ENCODE measurements at regions not wholly inside any gene's neighbourhood (a gene's known extent, or its start where the extent isn't known, plus 50 kb on each side); places are given as distances from the start of the nearest gene placed in this dataset.

DNA sequence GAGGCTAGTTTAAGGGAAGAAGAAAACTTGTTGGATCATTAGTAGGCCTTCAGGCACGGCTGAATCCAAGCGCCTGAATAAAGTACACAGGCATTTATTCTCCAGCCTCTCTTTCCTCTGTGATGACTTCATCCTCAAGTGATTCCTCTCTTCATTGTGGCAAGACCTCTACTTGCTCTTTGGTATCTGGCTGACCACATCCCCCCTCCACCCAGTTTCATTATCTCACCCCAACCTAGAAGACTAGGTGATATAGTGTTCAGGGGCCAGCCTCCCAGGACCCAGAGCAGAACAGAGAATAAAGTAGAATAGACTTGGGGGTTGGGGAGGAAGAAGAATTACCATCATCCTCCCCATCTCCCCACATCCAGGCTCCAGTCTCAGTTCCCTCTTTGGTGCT, 189.3 kb downstream of the MIAT start:
- Histone ChIP-seq H3K27ac (no peak overlapping the region), H3K36me3 (no peaks in the 10 kb centered on the region), H3K4me1 (ENCODE audit: insufficient read depth) (no peaks in the 10 kb centered on the region), H3K4me3 (no peak overlapping the region), H3K27me3 (no peaks in the 10 kb centered on the region), H3K9me3 (no peaks in the 10 kb centered on the region)
- TF ChIP-seq, protein P1, sequence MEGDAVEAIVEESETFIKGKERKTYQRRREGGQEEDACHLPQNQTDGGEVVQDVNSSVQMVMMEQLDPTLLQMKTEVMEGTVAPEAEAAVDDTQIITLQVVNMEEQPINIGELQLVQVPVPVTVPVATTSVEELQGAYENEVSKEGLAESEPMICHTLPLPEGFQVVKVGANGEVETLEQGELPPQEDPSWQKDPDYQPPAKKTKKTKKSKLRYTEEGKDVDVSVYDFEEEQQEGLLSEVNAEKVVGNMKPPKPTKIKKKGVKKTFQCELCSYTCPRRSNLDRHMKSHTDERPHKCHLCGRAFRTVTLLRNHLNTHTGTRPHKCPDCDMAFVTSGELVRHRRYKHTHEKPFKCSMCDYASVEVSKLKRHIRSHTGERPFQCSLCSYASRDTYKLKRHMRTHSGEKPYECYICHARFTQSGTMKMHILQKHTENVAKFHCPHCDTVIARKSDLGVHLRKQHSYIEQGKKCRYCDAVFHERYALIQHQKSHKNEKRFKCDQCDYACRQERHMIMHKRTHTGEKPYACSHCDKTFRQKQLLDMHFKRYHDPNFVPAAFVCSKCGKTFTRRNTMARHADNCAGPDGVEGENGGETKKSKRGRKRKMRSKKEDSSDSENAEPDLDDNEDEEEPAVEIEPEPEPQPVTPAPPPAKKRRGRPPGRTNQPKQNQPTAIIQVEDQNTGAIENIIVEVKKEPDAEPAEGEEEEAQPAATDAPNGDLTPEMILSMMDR (IDR thresholded peaks at IDR 0.05): no peak
- TF ChIP-seq POLR2A (IDR thresholded peaks at IDR 0.05): no peak
- no peak for TF ChIP-seq EP300 (IDR thresholded peaks at IDR 0.05)
- no peak for DNase-seq
- intact Hi-C loops (cut with DNase I): no loop called here
- 89 to 92% (median 91%) methylated on average over 2 of the region's 2 CpGs for WGBS, 3 donors

DNA sequence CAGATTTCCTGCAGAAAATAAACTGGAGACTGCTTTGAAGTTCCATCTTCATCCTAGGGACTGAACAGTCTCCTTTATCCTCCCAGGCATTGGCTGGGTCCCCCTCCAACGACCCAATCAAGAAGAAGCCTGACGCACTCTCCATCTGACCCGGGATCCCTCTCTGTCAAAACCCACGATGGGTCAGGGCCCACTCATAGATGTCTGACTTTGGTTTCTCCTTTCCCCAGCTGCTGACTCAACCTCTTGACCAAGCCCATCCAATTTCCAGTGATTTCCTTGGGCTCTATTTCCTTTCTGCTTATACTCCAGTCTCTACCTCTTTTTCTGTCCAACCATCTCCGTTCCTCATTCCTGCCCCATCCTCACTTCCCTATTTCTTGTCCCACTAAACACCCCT, 189.7 kb downstream of the MIAT start:
- WGBS, 3 donors: 65 to 80% (median 66%) methylated on average over 5 of the region's 5 CpGs

DNA sequence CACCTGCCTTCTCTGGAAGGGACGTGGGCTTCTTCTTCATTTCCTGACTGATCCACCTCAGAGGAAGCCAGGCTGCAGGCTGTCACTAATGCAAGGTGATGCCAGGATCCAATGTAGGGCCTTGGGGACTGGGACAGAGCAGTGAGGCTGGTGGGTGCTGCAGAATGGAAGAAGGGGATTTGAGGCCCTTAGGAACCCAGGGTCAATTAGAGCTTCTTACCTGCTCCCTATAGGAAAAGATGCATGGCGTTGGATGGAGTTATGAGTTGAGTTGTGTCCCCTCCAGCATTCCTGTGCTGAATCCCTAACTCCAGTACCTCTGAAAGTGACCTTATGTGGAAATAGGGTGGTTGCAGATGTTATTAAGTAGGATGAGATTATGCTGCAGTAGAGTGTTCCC, 190.4 kb downstream of the MIAT start:
- H3K27ac ChIP-seq: no peak overlapping the region
- no peak for TF ChIP-seq POLR2A (IDR thresholded peaks at IDR 0.05)
- TF ChIP-seq, protein P1 (IDR thresholded peaks at IDR 0.05): no peak
- TF ChIP-seq EP300 (IDR thresholded peaks at IDR 0.05): no peak
- intact Hi-C loops (cut with DNase I): no loop called here
- H3K27me3 ChIP-seq: no peaks in the 10 kb centered on the region
- no peaks in the 10 kb centered on the region for H3K9me3 ChIP-seq
- no peaks in the 10 kb centered on the region for H3K36me3 ChIP-seq
- H3K4me1 ChIP-seq (ENCODE audit: insufficient read depth): no peaks in the 10 kb centered on the region
- WGBS, 3 donors: 81 to 96% (median 90%) methylated on average over 2 of the region's 2 CpGs
- no peak overlapping the region for H3K4me3 ChIP-seq
- DNase-seq: no peak

More for the DNA sequence above, 189.7 kb downstream of the MIAT start:
- Histone ChIP-seq H3K4me3 (no peak overlapping the region), H3K27ac (no peak overlapping the region), H3K27me3 (no peaks in the 10 kb centered on the region), H3K4me1 (ENCODE audit: insufficient read depth) (no peaks in the 10 kb centered on the region), H3K36me3 (no peaks in the 10 kb centered on the region), H3K9me3 (no peaks in the 10 kb centered on the region)
- intact Hi-C loops (cut with DNase I): no loop called here
- TF ChIP-seq POLR2A (IDR thresholded peaks at IDR 0.05): no peak
- no peak for TF ChIP-seq EP300 (IDR thresholded peaks at IDR 0.05)
- DNase-seq: no peak

DNA sequence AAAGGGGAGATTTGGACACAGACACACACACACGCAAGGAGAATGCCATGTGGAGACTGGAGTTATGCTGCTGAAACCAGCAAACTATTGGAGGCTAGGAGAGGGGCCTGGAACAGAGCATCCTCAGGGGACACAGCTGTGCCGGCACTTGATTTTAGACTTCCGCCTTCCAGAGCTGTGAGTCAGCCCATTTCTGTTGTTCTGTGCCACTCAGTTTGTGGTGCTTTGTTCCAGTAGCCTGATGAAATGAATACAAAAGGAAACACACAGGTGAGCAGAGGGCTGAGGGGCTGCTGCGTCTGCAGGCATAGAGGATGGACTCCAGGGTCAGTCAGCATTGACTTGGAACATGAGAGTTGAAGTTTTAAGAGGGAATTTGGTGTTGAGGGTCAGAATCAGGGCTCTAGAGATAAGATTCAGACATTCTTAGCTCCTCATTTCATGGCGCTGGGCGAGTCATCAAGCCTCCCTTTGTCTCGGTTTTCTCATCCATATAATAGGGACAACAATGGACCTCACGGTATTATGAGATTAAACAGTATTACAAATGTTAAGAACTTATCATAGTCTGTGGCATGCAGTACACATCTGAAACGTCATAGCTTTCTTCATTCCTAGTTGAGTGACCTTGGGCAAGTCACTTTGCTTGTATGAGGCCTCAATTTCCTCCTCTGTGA, 191.0 kb downstream of the MIAT start:
- H3K27ac ChIP-seq: no peak overlapping the region
- intact Hi-C loops (cut with DNase I): no loop called here
- TF ChIP-seq POLR2A (IDR thresholded peaks at IDR 0.05) (no peak), EP300 (IDR thresholded peaks at IDR 0.05) (no peak)
- TF ChIP-seq, protein P1 (IDR thresholded peaks at IDR 0.05): no peak
- no peaks in the 10 kb centered on the region for H3K36me3 ChIP-seq
- no peak overlapping the region for H3K4me3 ChIP-seq
- H3K4me1 ChIP-seq (ENCODE audit: insufficient read depth): no peaks in the 10 kb centered on the region
- no peaks in the 10 kb centered on the region for H3K9me3 ChIP-seq
- no peak for DNase-seq
- WGBS, 3 donors: 78 to 83% (median 83%) methylated on average over 9 of the region's 9 CpGs
- H3K27me3 ChIP-seq: no peaks in the 10 kb centered on the region

DNA sequence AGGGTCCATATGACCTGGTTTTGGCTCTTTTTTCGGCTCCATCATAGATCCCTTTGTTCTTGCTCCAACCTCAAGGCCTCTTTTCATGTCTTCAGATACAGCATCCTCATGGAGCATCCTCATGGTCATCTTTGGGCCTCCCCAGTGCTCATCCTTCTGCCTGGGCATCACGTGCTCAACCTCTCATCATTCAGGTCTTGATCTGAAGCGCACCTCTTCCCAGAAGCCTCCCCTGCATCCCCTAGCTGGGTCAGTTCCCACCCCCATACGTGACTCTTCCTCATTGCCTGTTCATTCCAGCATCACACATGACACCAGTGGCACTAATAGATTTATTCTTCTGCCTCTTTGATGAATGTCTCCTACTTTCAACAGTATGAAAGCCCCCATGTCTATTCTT, 192.2 kb downstream of the MIAT start:
- Histone ChIP-seq H3K27ac (no peak overlapping the region), H3K4me1 (ENCODE audit: insufficient read depth) (no peaks in the 10 kb centered on the region), H3K36me3 (no peaks in the 10 kb centered on the region), H3K9me3 (no peaks in the 10 kb centered on the region), H3K27me3 (no peaks in the 10 kb centered on the region), H3K4me3 (no peak overlapping the region)
- intact Hi-C loops (cut with DNase I): no loop called here
- TF ChIP-seq EP300 (IDR thresholded peaks at IDR 0.05): no peak
- no peak for TF ChIP-seq POLR2A (IDR thresholded peaks at IDR 0.05)
- TF ChIP-seq, protein P1 (IDR thresholded peaks at IDR 0.05): no peak
- 93 to 96% (median 94%) methylated on average over 4 of the region's 4 CpGs for WGBS, 3 donors
- no peak for DNase-seq
